ENCODE measurements at regions not wholly inside any gene's neighbourhood (a gene's known extent, or its start where the extent isn't known, plus 50 kb on each side); places are given as distances from the start of the nearest gene placed in this dataset.
"Not testable (repeated sequence)": the region's sequence is repeated elsewhere in the genome, so short reads cannot be mapped to it uniquely, and the experiment has no call there.

- DNase-seq, result peak; percentile 27
Measured at GRCh38 chr7:73918926-73919693, 58.2 kb downstream of the TMEM270 start.

- no peak for DNase-seq
Measured at GRCh38 chr7:73919694-73920375, 58.9 kb downstream of the TMEM270 start.

GRCh38 chr7:73920406-73921134 is 59.6 kb downstream of the TMEM270 start:
- no peak for DNase-seq

- no peak for DNase-seq
Measured at GRCh38 chr7:73921623-73922528, 60.9 kb downstream of the TMEM270 start.

GRCh38 chr7:73928644-73929043 is 67.7 kb downstream of the TMEM270 start:
- not testable (repeated sequence) for DNase-seq

- DNase-seq, result no peak
Measured at GRCh38 chr7:73931502-73931901, 70.5 kb downstream of the TMEM270 start.

- peak; percentile 17 for DNase-seq
Measured at GRCh38 chr7:73932364-73932763, 71.4 kb downstream of the TMEM270 start.

GRCh38 chr7:73933091-73933490 is 72.1 kb downstream of the TMEM270 start:
- DNase-seq, result no peak

- no peak for DNase-seq
Measured at GRCh38 chr7:73936967-73937366, 76.0 kb downstream of the TMEM270 start.

- DNase-seq, result not testable (repeated sequence)
Measured at GRCh38 chr7:73937650-73938049, 76.7 kb downstream of the TMEM270 start.

- DNase-seq, result no peak
Measured at GRCh38 chr7:73939528-73939927, 78.6 kb downstream of the TMEM270 start.

GRCh38 chr7:73940701-73941238 is 79.8 kb downstream of the TMEM270 start:
- no peak for DNase-seq

GRCh38 chr7:73941836-73942551 is 81.0 kb downstream of the TMEM270 start:
- DNase-seq, result no peak

GRCh38 chr7:73945022-73945421 is 83.0 kb upstream of the ELN start:
- DNase-seq, result no peak

GRCh38 chr7:73948287-73948686 is 79.7 kb upstream of the ELN start:
- DNase-seq, result no peak

GRCh38 chr7:73952266-73952665 is 75.7 kb upstream of the ELN start:
- DNase-seq, result no peak

- no peak for DNase-seq
Measured at GRCh38 chr7:73954181-73954580, 73.8 kb upstream of the ELN start.

- DNase-seq, result no peak
Measured at GRCh38 chr7:73954861-73955260, 73.1 kb upstream of the ELN start.

- peak; percentile 61 for DNase-seq
Measured at GRCh38 chr7:73960548-73960947, 67.4 kb upstream of the ELN start.

- not testable (repeated sequence) for DNase-seq
Measured at GRCh38 chr7:73961991-73962390, 66.0 kb upstream of the ELN start.

GRCh38 chr7:73963252-73963822 is 64.6 kb upstream of the ELN start:
- no peak for DNase-seq
